GM12878 (cell line): ENCODE measurements at regions not wholly inside any gene's neighbourhood (a gene's known extent, or its start where the extent isn't known, plus 50 kb on each side); places are given as distances from the start of the nearest gene placed in this dataset.

ENCODE experiments used
- ATAC-seq: fragments of 200-7000 bp; cut with Tn5 transposase; 3 replicates; pipeline ENCODE4 v1.9.1; 2020; ENCODE audit warnings: mild to moderate bottlenecking, moderate library complexity
- BruUV-seq: library from RNA; stranded (reverse); fragments of 400-500 nt; replicated peaks from 2 replicates; lab custom pipeline; 2021; lab: Mats Ljungman, UMichigan
- CTCF ChIA-PET: fragments of 300-600 bp; sonication (Branson Sonifier 250); formaldehyde crosslinking; extraction: SDS; loops from one replicate; lab custom pipeline; 2021; ENCODE audit warnings: inconsistent platforms; lab: Yijun Ruan, JAX
- POLR2A ChIA-PET: fragments of 350-600 bp; formaldehyde crosslinking; extraction: SDS; loops from one replicate; lab custom pipeline; 2021; ENCODE audit warnings: inconsistent platforms; lab: Charles Lee
- RAD21 ChIA-PET: fragments of 300-600 bp; sonication (Branson Sonifier 250); formaldehyde crosslinking; loops from one replicate; lab custom pipeline; 2023; ENCODE audit warnings: antibody characterized with exemption; ENCODE audit not compliant: unreplicated experiment; lab: Charles Lee
- SMC1A ChIA-PET: fragments of 300-600 bp; sonication (Branson Sonifier 250); formaldehyde crosslinking; loops from one replicate; lab custom pipeline; 2023; ENCODE audit not compliant: unreplicated experiment, uncharacterized antibody; lab: Charles Lee
- DNase-seq: peaks from one replicate; pipeline ENCODE4 v3.0.0-alpha.2; 2011; ENCODE audit warnings: low read depth, low spot score
- FAIRE-seq: peaks from 3 replicates; lab custom pipeline; 2011; peaks lifted over from hg19 to GRCh38; lab: Jason Lieb, UNC
- H2AFZ ChIP-seq: 2 replicates; pipeline ENCODE4 v1.6.0; 2011; ENCODE audit warnings: low read depth, low read length, control low read depth; ENCODE audit not compliant: control insufficient read depth
- H3K27ac ChIP-seq: 2 replicates; pipeline ENCODE4 v1.5.1; 2011; ENCODE audit warnings: control low read depth; ENCODE audit not compliant: control insufficient read depth, insufficient read depth
- H3K27me3 ChIP-seq, 2 experiments: replicated peaks in 1 of 2; 2 replicates each; pipeline versions ENCODE4 v1.6.0 to v1.6.1; 2011; ENCODE audit warnings: low read length in 1 of 2; ENCODE audit not compliant: control insufficient read depth in 2 of 2, insufficient read depth in 2 of 2
- H3K36me3 ChIP-seq, 2 experiments: 2 replicates each; pipeline ENCODE4 v1.5.1; 2011; ENCODE audit warnings: low read length in 1 of 2; ENCODE audit not compliant: control insufficient read depth in 2 of 2, insufficient read depth in 2 of 2
- H3K4me1 ChIP-seq: 2 replicates; pipeline ENCODE4 v1.6.1; 2011; ENCODE audit warnings: mild to moderate bottlenecking, low read length, moderate library complexity, mixed read lengths; ENCODE audit not compliant: control insufficient read depth, insufficient read depth
- H3K4me2 ChIP-seq: 2 replicates; pipeline ENCODE4 v1.6.0; 2011; ENCODE audit warnings: control low read depth; ENCODE audit not compliant: control insufficient read depth, insufficient read depth
- H3K4me3 ChIP-seq: fragments of 200-600 bp; sonication (generic); 2 replicates; pipeline ENCODE4 v1.5.1; 2016
- H3K79me2 ChIP-seq: 2 replicates; pipeline ENCODE4 v1.6.0; 2011; ENCODE audit warnings: low read length; ENCODE audit not compliant: control insufficient read depth, insufficient read depth
- H3K9ac ChIP-seq: 2 replicates; pipeline ENCODE4 v1.8.0; 2011; ENCODE audit warnings: low read length, control low read depth, mixed read lengths; ENCODE audit not compliant: control insufficient read depth, insufficient read depth
- H3K9me3 ChIP-seq: replicated peaks from 3 replicates; pipeline ENCODE4 v1.5.1; 2011; ENCODE audit warnings: mild to moderate bottlenecking, low read length; ENCODE audit not compliant: control insufficient read depth, insufficient read depth
- H4K20me1 ChIP-seq: 2 replicates; pipeline ENCODE4 v1.6.0; 2011; ENCODE audit not compliant: control insufficient read depth, insufficient read depth
- ESRRA ChIP-seq: IDR thresholded peaks from 2 replicates; pipeline ENCODE4 v1.6.1; 2012; ENCODE audit warnings: mild to moderate bottlenecking, low read length, improper control_type of control experiment
- FOXM1 ChIP-seq: IDR thresholded peaks from 2 replicates; pipeline ENCODE4 v1.6.1; 2012; ENCODE audit warnings: low read depth, mild to moderate bottlenecking, inconsistent platforms, low read length, moderate library complexity
- GATAD2B ChIP-seq: fragments of 450-650 bp; conservative IDR thresholded peaks from 2 replicates; pipeline ENCODE4 v1.6.1; 2017; ENCODE audit warnings: low read depth, mild to moderate bottlenecking, moderate library complexity
- IRF4 ChIP-seq: IDR thresholded peaks from 2 replicates; pipeline ENCODE4 v1.6.1; 2011; ENCODE audit warnings: low read depth, low read length
- SPI1 ChIP-seq: IDR thresholded peaks from 2 replicates; pipeline ENCODE4 v1.6.1; 2011; ENCODE audit warnings: low read depth, mild to moderate bottlenecking, low read length, moderate library complexity, borderline replicate concordance; ENCODE audit not compliant: insufficient read depth
- in situ Hi-C: fragments of 300-500 bp; cut with MboI; formaldehyde crosslinking; loops from 9 replicates; pipeline ENCODE4 v1.14.3; 2018; ENCODE audit warnings: mixed read lengths
- intact Hi-C: fragments of 100-400 bp; cut with micrococcal nuclease; formaldehyde crosslinking; loops from one replicate; pipeline ENCODE4 v1.14.2; 2022; ENCODE audit not compliant: unreplicated experiment
- TF ChIP-seq, protein P1 (sequence below): fragments of 450-650 bp; formaldehyde crosslinking; IDR thresholded peaks from 2 replicates; pipeline ENCODE4 v1.5.0; 2022; ENCODE audit warnings: mild to moderate bottlenecking, missing genetic modification characterization
- TF ChIP-seq, protein P2 (sequence below): fragments of 450-650 bp; IDR thresholded peaks from 2 replicates; pipeline ENCODE4 v1.6.1; 2016; ENCODE audit warnings: mild to moderate bottlenecking
- TF ChIP-seq, protein P3 (sequence below): fragments of 150-350 bp; IDR thresholded peaks from 2 replicates; pipeline ENCODE4 v1.6.1; 2014; ENCODE audit warnings: mild to moderate bottlenecking, low read depth, low read length

- TF ChIP-seq, protein P1, sequence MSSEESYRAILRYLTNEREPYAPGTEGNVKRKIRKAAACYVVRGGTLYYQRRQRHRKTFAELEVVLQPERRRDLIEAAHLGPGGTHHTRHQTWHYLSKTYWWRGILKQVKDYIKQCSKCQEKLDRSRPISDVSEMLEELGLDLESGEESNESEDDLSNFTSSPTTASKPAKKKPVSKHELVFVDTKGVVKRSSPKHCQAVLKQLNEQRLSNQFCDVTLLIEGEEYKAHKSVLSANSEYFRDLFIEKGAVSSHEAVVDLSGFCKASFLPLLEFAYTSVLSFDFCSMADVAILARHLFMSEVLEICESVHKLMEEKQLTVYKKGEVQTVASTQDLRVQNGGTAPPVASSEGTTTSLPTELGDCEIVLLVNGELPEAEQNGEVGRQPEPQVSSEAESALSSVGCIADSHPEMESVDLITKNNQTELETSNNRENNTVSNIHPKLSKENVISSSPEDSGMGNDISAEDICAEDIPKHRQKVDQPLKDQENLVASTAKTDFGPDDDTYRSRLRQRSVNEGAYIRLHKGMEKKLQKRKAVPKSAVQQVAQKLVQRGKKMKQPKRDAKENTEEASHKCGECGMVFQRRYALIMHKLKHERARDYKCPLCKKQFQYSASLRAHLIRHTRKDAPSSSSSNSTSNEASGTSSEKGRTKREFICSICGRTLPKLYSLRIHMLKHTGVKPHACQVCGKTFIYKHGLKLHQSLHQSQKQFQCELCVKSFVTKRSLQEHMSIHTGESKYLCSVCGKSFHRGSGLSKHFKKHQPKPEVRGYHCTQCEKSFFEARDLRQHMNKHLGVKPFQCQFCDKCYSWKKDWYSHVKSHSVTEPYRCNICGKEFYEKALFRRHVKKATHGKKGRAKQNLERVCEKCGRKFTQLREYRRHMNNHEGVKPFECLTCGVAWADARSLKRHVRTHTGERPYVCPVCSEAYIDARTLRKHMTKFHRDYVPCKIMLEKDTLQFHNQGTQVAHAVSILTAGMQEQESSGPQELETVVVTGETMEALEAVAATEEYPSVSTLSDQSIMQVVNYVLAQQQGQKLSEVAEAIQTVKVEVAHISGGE (CRISPR knock-in tag) = no peak
- TF ChIP-seq IRF4 = no peak
- TF ChIP-seq, protein P2, sequence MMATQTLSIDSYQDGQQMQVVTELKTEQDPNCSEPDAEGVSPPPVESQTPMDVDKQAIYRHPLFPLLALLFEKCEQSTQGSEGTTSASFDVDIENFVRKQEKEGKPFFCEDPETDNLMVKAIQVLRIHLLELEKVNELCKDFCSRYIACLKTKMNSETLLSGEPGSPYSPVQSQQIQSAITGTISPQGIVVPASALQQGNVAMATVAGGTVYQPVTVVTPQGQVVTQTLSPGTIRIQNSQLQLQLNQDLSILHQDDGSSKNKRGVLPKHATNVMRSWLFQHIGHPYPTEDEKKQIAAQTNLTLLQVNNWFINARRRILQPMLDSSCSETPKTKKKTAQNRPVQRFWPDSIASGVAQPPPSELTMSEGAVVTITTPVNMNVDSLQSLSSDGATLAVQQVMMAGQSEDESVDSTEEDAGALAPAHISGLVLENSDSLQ = no peak
- TF ChIP-seq, protein P3, sequence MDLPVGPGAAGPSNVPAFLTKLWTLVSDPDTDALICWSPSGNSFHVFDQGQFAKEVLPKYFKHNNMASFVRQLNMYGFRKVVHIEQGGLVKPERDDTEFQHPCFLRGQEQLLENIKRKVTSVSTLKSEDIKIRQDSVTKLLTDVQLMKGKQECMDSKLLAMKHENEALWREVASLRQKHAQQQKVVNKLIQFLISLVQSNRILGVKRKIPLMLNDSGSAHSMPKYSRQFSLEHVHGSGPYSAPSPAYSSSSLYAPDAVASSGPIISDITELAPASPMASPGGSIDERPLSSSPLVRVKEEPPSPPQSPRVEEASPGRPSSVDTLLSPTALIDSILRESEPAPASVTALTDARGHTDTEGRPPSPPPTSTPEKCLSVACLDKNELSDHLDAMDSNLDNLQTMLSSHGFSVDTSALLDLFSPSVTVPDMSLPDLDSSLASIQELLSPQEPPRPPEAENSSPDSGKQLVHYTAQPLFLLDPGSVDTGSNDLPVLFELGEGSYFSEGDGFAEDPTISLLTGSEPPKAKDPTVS = no peak
- TF ChIP-seq, all 136 proteins: peak for 0
Observed at GRCh38 chr3:137420198-137420995, 343.7 kb upstream of the SOX14 start (continued).

DNA sequence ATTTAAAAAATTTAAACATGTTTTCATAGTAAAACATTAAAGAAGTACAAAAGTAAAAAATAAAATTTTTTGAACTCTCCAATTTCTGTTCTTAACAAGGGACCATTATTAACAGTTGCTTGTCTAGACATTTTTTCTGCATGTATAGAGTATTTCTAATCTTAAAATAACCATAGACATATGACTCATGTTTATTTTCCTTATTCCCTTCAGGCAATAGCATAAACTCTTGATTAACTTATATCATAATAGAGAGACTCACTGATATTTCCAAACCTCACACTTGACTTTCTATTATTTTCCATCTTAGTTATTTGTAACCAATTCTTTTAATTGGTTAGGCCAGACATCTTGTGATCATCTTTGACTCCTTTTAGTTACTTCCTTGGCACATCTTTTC lies 325.6 kb upstream of the SOX14 start:
- FAIRE-seq = no peak
- TF ChIP-seq, protein P2 = no peak
- no peak for TF ChIP-seq SPI1
- TF ChIP-seq GATAD2B = no peak
- no peak for TF ChIP-seq ESRRA
- no peak for TF ChIP-seq FOXM1
- no peaks in the 10 kb centered on the region for H3K79me2 ChIP-seq
- no peak overlapping the region for H3K9ac ChIP-seq
- H2AFZ ChIP-seq = no peak overlapping the region
- H3K4me3 ChIP-seq = no peak overlapping the region
- in situ Hi-C loops = no loop called here
- ChIA-PET RAD21 (no interaction called here), POLR2A (no interaction called here), CTCF (no interaction called here), SMC1A (no interaction called here)
- no peak overlapping the region for H3K27ac ChIP-seq
- no TSS peak for BruUV-seq
- H3K9me3 ChIP-seq = no peaks in the 10 kb centered on the region; the same call in 2 of the 3 replicates
- ATAC-seq = no peak
- no peaks in the 10 kb centered on the region for H3K4me1 ChIP-seq
- H3K27me3 ChIP-seq = no peaks in the 10 kb centered on the region
- no peak overlapping the region for H3K4me2 ChIP-seq
- H3K36me3 ChIP-seq = no peaks in the 10 kb centered on the region
- intact Hi-C loops = no loop called here
- H4K20me1 ChIP-seq = no peaks in the 10 kb centered on the region
- no peak for DNase-seq
